ENCODE measurements at regions not wholly inside any gene's neighbourhood (a gene's known extent, or its start where the extent isn't known, plus 50 kb on each side); places are given as distances from the start of the nearest gene placed in this dataset.

GRCh38 chr12:125320177-125320576 lies 254.9 kb downstream of the AACS start:
- intact Hi-C loops (cut with micrococcal nuclease), result no loop called here
- dilution Hi-C loops (cut with MboI; ENCODE audit: extremely low pct_ligation_motif_present, low sequenced_read_pairs), result no loop called here
- no TSS peak for BruUV-seq (replicated peaks)
- Histone ChIP-seq H2AFZ (ENCODE audit: low read depth, low read length) (no peak overlapping the region), H4K20me1 (replicated peaks; ENCODE audit: control insufficient read depth, extremely low read depth, insufficient read depth, low read length) (no peaks in the 10 kb centered on the region), H3K4me3 (replicated peaks in 1 of 3; ENCODE audit: insufficient read depth in 1 of 3, low read depth in 1 of 3, low read length in 3 of 3) (no peak overlapping the region), H3K4me2 (ENCODE audit: insufficient read depth, low read length) (no peak overlapping the region), H3K79me2 (ENCODE audit: control insufficient read depth, insufficient read depth, low read length) (no peaks in the 10 kb centered on the region), H3K27ac (ENCODE audit: insufficient read depth, low read depth, low read length) (no peak overlapping the region), H3K9me1 (replicated peaks; ENCODE audit: control insufficient read depth, extremely low read depth, insufficient read depth, low read length) (no peaks in the 10 kb centered on the region), H3K4me1 (ENCODE audit: control insufficient read depth, extremely low read depth, insufficient read depth, low read length) (no peaks in the 10 kb centered on the region), H3K27me3 (ENCODE audit: control insufficient read depth in 2 of 2, insufficient read depth in 2 of 2, low read length in 2 of 2) (no peaks in the 10 kb centered on the region), H3K9ac (replicated peaks; ENCODE audit: extremely low read depth, insufficient read depth, low read length) (no peak overlapping the region), H3K36me3 (ENCODE audit: control insufficient read depth in 2 of 2, extremely low read depth in 1 of 2, insufficient read depth in 2 of 2, low read length in 2 of 2) (no peaks in the 10 kb centered on the region), H3K9me3 (replicated peaks; ENCODE audit: control insufficient read depth, insufficient read depth, low read length) (no peaks in the 10 kb centered on the region)
- ChIA-PET CTCF (no interaction called here), POLR2A (no interaction called here)
- TF ChIP-seq POLR2AphosphoS5 (IDR thresholded peaks at IDR 0.05; ENCODE audit: insufficient read depth, low read depth, low read length), result no peak
- TF ChIP-seq POLR2A (IDR thresholded peaks at IDR 0.05; ENCODE audit: low read depth, low read length), result no peak
- no peak for TF ChIP-seq JUN (IDR thresholded peaks at IDR 0.05; ENCODE audit: borderline replicate concordance, insufficient read depth, insufficient read length, low read depth)
- TF ChIP-seq MYC (IDR thresholded peaks at IDR 0.05; ENCODE audit: low read depth, low read length), result no peak
- TF ChIP-seq MAX (IDR thresholded peaks at IDR 0.05; ENCODE audit: insufficient read depth, insufficient read length), result no peak
- no peak for TF ChIP-seq EZH2 (IDR thresholded peaks at IDR 0.05; ENCODE audit: borderline replicate concordance, low read depth, low read length, severe bottlenecking)
- no peak for TF ChIP-seq CTCF (IDR thresholded peaks at IDR 0.05; ENCODE audit: extremely low read depth in 1 of 2, insufficient read depth in 1 of 2, low read depth in 1 of 2, low read length in 2 of 2)
- no peak for DNase-seq (ENCODE audit: low read depth, low spot score)
- no peak for FAIRE-seq

Measured in endothelial cell of umbilical vein (primary cell).